Duodenal mucosa (tissue), 2 donors: ENCODE measurements at regions not wholly inside any gene's neighbourhood (a gene's known extent, or its start where the extent isn't known, plus 50 kb on each side); places are given as distances from the start of the nearest gene placed in this dataset.

ENCODE experiments used
- H3K27ac ChIP-seq: one replicate; pipeline ENCODE4 v1.7.0; 2013; ENCODE audit warnings: low read depth, low read length
- H3K27me3 ChIP-seq, 2 donors: one replicate each; pipeline ENCODE4 v1.7.0; 2013; ENCODE audit warnings: low read length in 2 of 2, control low read depth in 1 of 2; ENCODE audit not compliant: insufficient read depth in 2 of 2, control insufficient read depth in 1 of 2
- H3K36me3 ChIP-seq, 2 donors: one replicate each; pipeline ENCODE4 v1.7.0; 2013; ENCODE audit warnings: low read length in 2 of 2, control low read depth in 1 of 2; ENCODE audit not compliant: insufficient read depth in 2 of 2, control insufficient read depth in 1 of 2
- H3K4me1 ChIP-seq, 2 donors: one replicate each; pipeline ENCODE4 v1.7.0; 2013; ENCODE audit warnings: low read length in 2 of 2, control low read depth in 1 of 2; ENCODE audit not compliant: insufficient read depth in 2 of 2, control insufficient read depth in 1 of 2
- H3K4me3 ChIP-seq, 2 donors: one replicate each; pipeline ENCODE4 v1.7.0; 2013; ENCODE audit warnings: low read length in 2 of 2, low read depth in 1 of 2
- H3K9ac ChIP-seq, 2 donors: one replicate each; pipeline ENCODE4 v1.7.0; 2013; ENCODE audit warnings: low read length in 2 of 2, low read depth in 1 of 2
- H3K9me3 ChIP-seq, 2 donors: one replicate each; pipeline ENCODE4 v1.7.0; 2013; ENCODE audit warnings: low read length in 2 of 2, control low read depth in 1 of 2; ENCODE audit not compliant: control insufficient read depth in 1 of 2

DNA sequence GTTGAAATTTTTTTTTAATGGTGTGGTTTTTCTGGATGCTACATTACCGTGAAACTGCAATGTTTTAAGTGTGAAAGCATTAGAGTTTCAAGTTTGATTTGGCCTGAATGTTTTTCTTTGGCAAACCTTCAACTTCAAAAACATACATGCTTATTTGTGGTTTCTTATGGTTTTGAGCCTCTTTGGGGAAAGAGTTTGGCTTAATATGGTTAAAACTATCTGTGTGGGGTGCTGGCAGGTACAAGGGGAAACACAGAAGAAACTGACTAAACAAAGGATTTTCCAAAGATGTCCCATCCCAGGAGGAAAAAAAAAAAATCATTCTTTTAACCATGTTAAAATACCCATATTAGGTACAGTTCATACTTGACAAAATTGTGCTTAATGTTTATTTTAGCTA is 121.1 kb downstream of the HGF start:
- Histone ChIP-seq H3K27me3 (no peaks in the 10 kb centered on the region), H3K9ac (no peak overlapping the region), H3K36me3 (no peaks in the 10 kb centered on the region), H3K27ac (no peak overlapping the region), H3K4me3 (no peak overlapping the region), H3K9me3 (no peaks in the 10 kb centered on the region), H3K4me1 (no peaks in the 10 kb centered on the region)

DNA sequence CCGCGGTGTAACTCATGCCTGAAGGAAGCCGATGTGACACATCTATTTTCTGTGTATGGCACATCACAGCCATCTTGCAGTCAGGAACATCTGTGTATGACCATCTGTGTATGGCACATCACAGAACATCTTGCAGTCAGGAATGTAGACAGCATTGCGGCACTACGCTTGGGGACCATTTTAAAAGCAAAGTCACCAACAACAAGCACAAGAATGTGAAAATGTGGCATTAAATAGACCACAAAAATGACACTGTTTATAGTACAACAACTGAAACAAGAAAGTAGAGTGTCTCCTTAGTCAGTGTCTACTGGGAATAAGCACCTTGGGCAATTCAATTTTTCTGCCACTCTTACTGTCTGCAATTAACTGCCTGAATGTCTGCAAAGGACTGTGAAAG is 124.4 kb downstream of the HGF start:
- Histone ChIP-seq H3K9ac (no peak overlapping the region), H3K36me3 (no peaks in the 10 kb centered on the region), H3K27me3 (no peaks in the 10 kb centered on the region), H3K4me1 (no peaks in the 10 kb centered on the region), H3K4me3 (no peak overlapping the region), H3K9me3 (no peaks in the 10 kb centered on the region), H3K27ac (no peak overlapping the region)

- H3K9me3 ChIP-seq: no peaks in the 10 kb centered on the region
- no peaks in the 10 kb centered on the region for H3K36me3 ChIP-seq
- no peak overlapping the region for H3K9ac ChIP-seq
- no peak overlapping the region for H3K4me3 ChIP-seq
- no peaks in the 10 kb centered on the region for H3K4me1 ChIP-seq
- no peak overlapping the region for H3K27ac ChIP-seq
- H3K27me3 ChIP-seq: no peaks in the 10 kb centered on the region
Observed at GRCh38 chr7:81641873-81642272, 128.0 kb downstream of the HGF start.

DNA sequence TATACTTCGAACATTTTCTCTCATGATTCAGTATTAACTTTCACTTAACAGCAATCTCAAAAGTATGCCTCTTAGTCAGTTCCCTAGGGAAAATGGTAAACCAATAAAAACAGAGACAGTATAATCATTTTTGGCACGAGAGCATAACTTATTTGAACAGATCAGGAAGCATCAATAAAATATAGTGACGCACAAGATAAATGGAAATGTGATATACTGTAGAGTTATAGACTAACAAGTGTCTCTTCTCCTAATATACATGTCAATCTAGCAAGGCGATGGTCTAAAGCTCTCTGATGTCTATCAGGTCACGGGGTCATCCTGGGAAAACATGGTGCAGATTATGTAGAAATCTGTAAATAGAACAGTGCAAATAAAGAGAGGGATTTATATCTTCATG is 131.6 kb downstream of the HGF start:
- Histone ChIP-seq H3K36me3 (no peaks in the 10 kb centered on the region), H3K4me3 (no peak overlapping the region), H3K4me1 (no peaks in the 10 kb centered on the region), H3K9ac (no peak overlapping the region), H3K27me3 (no peaks in the 10 kb centered on the region), H3K27ac (no peak overlapping the region), H3K9me3 (no peaks in the 10 kb centered on the region)

- Histone ChIP-seq H3K27me3 (no peaks in the 10 kb centered on the region), H3K4me3 (no peak overlapping the region), H3K4me1 (no peaks in the 10 kb centered on the region), H3K9me3 (no peaks in the 10 kb centered on the region), H3K36me3 (no peaks in the 10 kb centered on the region), H3K9ac (no peak overlapping the region), H3K27ac (no peak overlapping the region)
Observed at GRCh38 chr7:81637534-81637933, 132.3 kb downstream of the HGF start.

- no peaks in the 10 kb centered on the region for H3K36me3 ChIP-seq
- H3K27ac ChIP-seq: no peak overlapping the region
- H3K4me3 ChIP-seq: no peak overlapping the region
- H3K9me3 ChIP-seq: no peaks in the 10 kb centered on the region
- no peaks in the 10 kb centered on the region for H3K4me1 ChIP-seq
- H3K9ac ChIP-seq: no peak overlapping the region
- no peaks in the 10 kb centered on the region for H3K27me3 ChIP-seq
Observed at GRCh38 chr7:81632418-81632817, 137.4 kb downstream of the HGF start.

- Histone ChIP-seq H3K4me1 (no peaks in the 10 kb centered on the region), H3K27me3 (no peaks in the 10 kb centered on the region), H3K36me3 (no peaks in the 10 kb centered on the region), H3K27ac (no peak overlapping the region), H3K9me3 (no peaks in the 10 kb centered on the region), H3K4me3 (no peak overlapping the region), H3K9ac (no peak overlapping the region)
Observed at GRCh38 chr7:81630600-81630999, 139.2 kb downstream of the HGF start.

GRCh38 chr7:81629702-81630101 is 140.1 kb downstream of the HGF start:
- H3K36me3 ChIP-seq: no peaks in the 10 kb centered on the region
- no peak overlapping the region for H3K9ac ChIP-seq
- no peaks in the 10 kb centered on the region for H3K27me3 ChIP-seq
- no peaks in the 10 kb centered on the region for H3K4me1 ChIP-seq
- H3K4me3 ChIP-seq: no peak overlapping the region
- H3K9me3 ChIP-seq: no peaks in the 10 kb centered on the region
- H3K27ac ChIP-seq: no peak overlapping the region

DNA sequence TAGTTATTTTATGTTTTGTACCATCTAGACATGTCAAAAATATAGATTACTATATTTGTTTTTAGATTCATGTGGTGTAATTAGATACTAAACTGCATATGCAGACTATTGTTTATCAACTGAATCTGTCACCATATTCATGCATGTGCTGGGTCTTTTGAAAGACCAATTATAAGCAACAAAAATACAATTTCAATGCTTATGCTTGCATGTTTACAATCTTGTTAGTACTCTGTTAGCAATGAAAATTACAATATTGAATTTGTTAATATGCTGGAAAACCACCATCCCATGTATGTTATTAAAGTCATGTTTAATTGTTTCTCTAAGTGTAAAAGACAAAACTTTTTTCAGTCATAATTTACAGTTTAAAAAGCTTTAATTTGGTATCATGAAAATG is 140.9 kb downstream of the HGF start:
- no peaks in the 10 kb centered on the region for H3K27me3 ChIP-seq
- H3K9ac ChIP-seq: no peak overlapping the region
- no peak overlapping the region for H3K27ac ChIP-seq
- H3K4me3 ChIP-seq: no peak overlapping the region
- no peaks in the 10 kb centered on the region for H3K4me1 ChIP-seq
- no peaks in the 10 kb centered on the region for H3K36me3 ChIP-seq
- no peaks in the 10 kb centered on the region for H3K9me3 ChIP-seq

DNA sequence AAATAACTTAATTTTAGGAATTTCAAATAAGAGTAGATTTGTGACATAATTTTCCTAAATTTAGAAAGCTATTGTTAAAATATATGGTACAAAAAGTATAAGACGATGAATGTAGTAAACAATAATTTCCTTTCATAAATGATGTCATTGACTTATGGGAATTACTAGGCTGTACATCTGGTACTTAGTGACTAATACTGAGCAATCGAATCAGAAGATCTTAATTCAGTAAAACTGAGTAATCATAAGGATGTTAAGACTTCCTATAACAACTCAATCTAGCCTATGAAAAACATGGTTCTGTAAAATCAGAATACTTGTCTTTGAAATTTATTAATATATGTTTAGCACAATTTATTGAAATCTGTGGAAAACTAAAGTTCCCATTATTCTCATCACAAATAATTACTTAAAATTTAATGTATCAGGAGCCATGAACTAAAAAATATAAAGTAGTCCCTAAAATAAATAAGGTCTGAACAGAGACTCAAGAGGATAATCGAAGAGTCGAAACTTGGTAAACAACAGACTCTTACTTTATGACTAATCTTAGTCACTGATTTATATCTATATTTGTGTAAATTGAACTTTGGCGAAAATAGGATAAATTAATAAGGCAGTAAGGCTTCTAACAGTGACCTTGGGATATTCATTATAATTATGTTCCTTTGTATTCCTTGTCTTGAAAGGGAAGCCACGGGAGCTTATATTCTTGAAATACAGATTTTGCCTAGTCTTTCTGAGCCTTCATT is 142.1 kb downstream of the HGF start:
- H3K27me3 ChIP-seq: no peaks in the 10 kb centered on the region
- no peaks in the 10 kb centered on the region for H3K36me3 ChIP-seq
- no peak overlapping the region for H3K9ac ChIP-seq
- no peak overlapping the region for H3K4me3 ChIP-seq
- H3K27ac ChIP-seq: no peak overlapping the region
- H3K9me3 ChIP-seq: no peaks in the 10 kb centered on the region
- H3K4me1 ChIP-seq: no peaks in the 10 kb centered on the region

DNA sequence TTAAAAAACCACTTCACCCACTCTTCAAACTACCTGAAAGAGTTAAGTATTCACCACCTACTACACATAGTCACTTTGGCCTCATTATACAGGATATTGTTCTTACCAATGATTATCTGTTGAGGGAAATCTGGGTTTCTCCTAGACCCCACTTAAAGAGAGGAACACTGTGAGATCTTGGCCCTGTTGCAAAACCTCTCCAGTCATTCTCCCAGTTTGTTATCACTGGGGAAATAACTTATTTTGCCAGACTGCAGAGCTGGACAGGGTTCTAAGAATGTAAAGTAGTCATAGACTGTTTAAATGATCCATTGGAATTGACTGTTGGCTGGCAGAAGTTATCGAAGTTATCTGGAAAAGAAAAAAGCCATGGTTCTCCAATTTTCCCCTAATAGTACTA is 143.8 kb downstream of the HGF start:
- H3K4me3 ChIP-seq: no peak overlapping the region
- H3K4me1 ChIP-seq: no peaks in the 10 kb centered on the region
- H3K9me3 ChIP-seq: no peaks in the 10 kb centered on the region
- H3K27ac ChIP-seq: no peak overlapping the region
- H3K36me3 ChIP-seq: no peaks in the 10 kb centered on the region
- H3K27me3 ChIP-seq: no peaks in the 10 kb centered on the region
- no peak overlapping the region for H3K9ac ChIP-seq
